ENCODE measurements at regions not wholly inside any gene's neighbourhood (a gene's known extent, or its start where the extent isn't known, plus 50 kb on each side); places are given as distances from the start of the nearest gene placed in this dataset.
"Not testable (repeated sequence)": the region's sequence is repeated elsewhere in the genome, so short reads cannot be mapped to it uniquely, and the experiment has no call there.

GRCh38 chr2:90295036-90295750 lies 1603.7 kb downstream of the RPIA start:
- not testable (repeated sequence) for TF ChIP-seq CTCF, POLR2A (IDR thresholded peaks at IDR 0.05)
